KMS-11 (cell line): ENCODE measurements at regions not wholly inside any gene's neighbourhood (a gene's known extent, or its start where the extent isn't known, plus 50 kb on each side); places are given as distances from the start of the nearest gene placed in this dataset.

Source experiments
- H2AFZ ChIP-seq: fragments of 200-600 bp; sonication (generic); 2 replicates; pipeline ENCODE4 v1.6.1; 2016; ENCODE audit warnings: antibody characterized with exemption, mixed run types, low read depth
- H3K27ac ChIP-seq: fragments of 200-600 bp; sonication (generic); 2 replicates; pipeline ENCODE4 v1.6.1; 2016; ENCODE audit warnings: mild to moderate bottlenecking, mixed run types
- H3K27me3 ChIP-seq: fragments of 200-600 bp; sonication (generic); 2 replicates; pipeline ENCODE4 v1.6.1; 2017; ENCODE audit warnings: mild to moderate bottlenecking, low read depth, mixed run types, moderate library complexity; ENCODE audit not compliant: insufficient read depth
- H3K36me3 ChIP-seq: fragments of 200-600 bp; sonication (generic); 2 replicates; pipeline ENCODE4 v1.6.1; 2017; ENCODE audit warnings: mild to moderate bottlenecking, mixed run types; ENCODE audit not compliant: insufficient read depth
- H3K4me1 ChIP-seq: fragments of 200-600 bp; sonication (generic); 2 replicates; pipeline ENCODE4 v1.6.1; 2016; ENCODE audit warnings: mild to moderate bottlenecking, low read depth, mixed run types; ENCODE audit not compliant: poor library complexity, severe bottlenecking
- H3K4me2 ChIP-seq: fragments of 200-600 bp; sonication (generic); 2 replicates; pipeline ENCODE4 v1.7.0; 2016; ENCODE audit warnings: mild to moderate bottlenecking, mixed run types
- H3K4me3 ChIP-seq: fragments of 200-600 bp; sonication (generic); IDR thresholded peaks from 2 replicates; pipeline ENCODE4 v1.6.1; 2017; ENCODE audit warnings: low read depth, low read length, mixed read lengths; ENCODE audit not compliant: insufficient read depth
- H3K79me2 ChIP-seq: fragments of 200-600 bp; sonication (generic); 2 replicates; pipeline ENCODE4 v1.6.1; 2016; ENCODE audit warnings: low read depth, mixed run types; ENCODE audit not compliant: insufficient read depth
- H3K9ac ChIP-seq: fragments of 200-600 bp; sonication (generic); 2 replicates; pipeline ENCODE4 v1.6.1; 2016; ENCODE audit warnings: mild to moderate bottlenecking, mixed run types
- H4K20me1 ChIP-seq: fragments of 200-600 bp; sonication (generic); 2 replicates; pipeline ENCODE4 v1.6.1; 2016; ENCODE audit warnings: mild to moderate bottlenecking, mixed run types; ENCODE audit not compliant: insufficient read depth
- TF ChIP-seq, protein P1 (sequence below): fragments of 200-600 bp; sonication (generic); conservative IDR thresholded peaks from 2 replicates; pipeline ENCODE4 v1.6.1; 2017; ENCODE audit warnings: low read depth, mild to moderate bottlenecking, antibody characterized with exemption, low read length, moderate library complexity, mixed read lengths

GRCh38 chr17:79408251-79408650 lies 202.6 kb downstream of the RBFOX3 start:
- Histone ChIP-seq H3K4me1 (no peaks in the 10 kb centered on the region), H4K20me1 (no peaks in the 10 kb centered on the region), H2AFZ (no peak overlapping the region), H3K27me3 (peaks cover 95% of the 10 kb centered on the region), H3K4me3 (no peak overlapping the region), H3K36me3 (no peaks in the 10 kb centered on the region), H3K9ac (no peak overlapping the region), H3K79me2 (no peaks in the 10 kb centered on the region), H3K4me2 (no peak overlapping the region), H3K27ac (no peak overlapping the region)
- TF ChIP-seq, protein P1, sequence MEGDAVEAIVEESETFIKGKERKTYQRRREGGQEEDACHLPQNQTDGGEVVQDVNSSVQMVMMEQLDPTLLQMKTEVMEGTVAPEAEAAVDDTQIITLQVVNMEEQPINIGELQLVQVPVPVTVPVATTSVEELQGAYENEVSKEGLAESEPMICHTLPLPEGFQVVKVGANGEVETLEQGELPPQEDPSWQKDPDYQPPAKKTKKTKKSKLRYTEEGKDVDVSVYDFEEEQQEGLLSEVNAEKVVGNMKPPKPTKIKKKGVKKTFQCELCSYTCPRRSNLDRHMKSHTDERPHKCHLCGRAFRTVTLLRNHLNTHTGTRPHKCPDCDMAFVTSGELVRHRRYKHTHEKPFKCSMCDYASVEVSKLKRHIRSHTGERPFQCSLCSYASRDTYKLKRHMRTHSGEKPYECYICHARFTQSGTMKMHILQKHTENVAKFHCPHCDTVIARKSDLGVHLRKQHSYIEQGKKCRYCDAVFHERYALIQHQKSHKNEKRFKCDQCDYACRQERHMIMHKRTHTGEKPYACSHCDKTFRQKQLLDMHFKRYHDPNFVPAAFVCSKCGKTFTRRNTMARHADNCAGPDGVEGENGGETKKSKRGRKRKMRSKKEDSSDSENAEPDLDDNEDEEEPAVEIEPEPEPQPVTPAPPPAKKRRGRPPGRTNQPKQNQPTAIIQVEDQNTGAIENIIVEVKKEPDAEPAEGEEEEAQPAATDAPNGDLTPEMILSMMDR = no peak

- no peaks in the 10 kb centered on the region for H4K20me1 ChIP-seq
- H3K9ac ChIP-seq = no peak overlapping the region
- no peak overlapping the region for H3K4me2 ChIP-seq
Observed at GRCh38 chr17:79407385-79407784, 203.5 kb downstream of the RBFOX3 start.

DNA sequence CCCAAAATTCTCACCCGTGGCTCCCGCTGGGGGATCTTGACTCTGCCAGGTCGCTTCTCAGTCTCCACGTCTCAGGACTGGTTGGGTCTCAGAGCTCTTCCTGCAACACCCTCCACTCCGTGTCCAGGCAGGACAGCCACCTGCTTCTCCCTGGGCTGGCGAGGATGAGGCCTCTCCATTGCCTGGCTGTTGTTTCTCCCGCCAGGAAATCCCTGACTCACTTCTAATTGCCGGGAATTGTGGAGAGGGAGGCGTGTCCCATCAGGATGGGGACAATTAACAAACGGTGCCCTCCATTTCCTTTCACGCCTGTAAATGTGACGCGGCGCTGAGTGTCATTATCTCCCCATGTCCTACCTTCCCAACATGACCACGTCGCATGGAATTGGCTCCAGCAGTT lies 204.5 kb downstream of the RBFOX3 start:
- TF ChIP-seq, protein P1 = no peak
- Histone ChIP-seq H4K20me1 (no peaks in the 10 kb centered on the region), H3K4me2 (no peak overlapping the region)

More at GRCh38 chr17:79407385-79407784, 203.5 kb downstream of the RBFOX3 start:
- Histone ChIP-seq H3K27ac (no peak overlapping the region), H3K4me1 (no peaks in the 10 kb centered on the region), H3K79me2 (no peaks in the 10 kb centered on the region), H3K36me3 (no peaks in the 10 kb centered on the region), H3K27me3 (peaks cover 93% of the 10 kb centered on the region), H2AFZ (no peak overlapping the region), H3K4me3 (no peak overlapping the region)
- TF ChIP-seq, protein P1 = no peak

GRCh38 chr17:79405823-79406222 lies 205.0 kb downstream of the RBFOX3 start:
- H3K4me1 ChIP-seq = no peaks in the 10 kb centered on the region
- H3K36me3 ChIP-seq = no peaks in the 10 kb centered on the region
- no peaks in the 10 kb centered on the region for H4K20me1 ChIP-seq
- TF ChIP-seq, protein P1 = no peak
- H3K9ac ChIP-seq = no peak overlapping the region
- no peak overlapping the region for H3K4me3 ChIP-seq
- no peak overlapping the region for H3K4me2 ChIP-seq
- H3K27ac ChIP-seq = no peak overlapping the region
- H3K27me3 ChIP-seq = peaks cover 91% of the 10 kb centered on the region
- H3K79me2 ChIP-seq = no peaks in the 10 kb centered on the region
- no peak overlapping the region for H2AFZ ChIP-seq

More for the DNA sequence above, 204.5 kb downstream of the RBFOX3 start:
- peaks cover 91% of the 10 kb centered on the region for H3K27me3 ChIP-seq
- H3K36me3 ChIP-seq = no peaks in the 10 kb centered on the region
- no peaks in the 10 kb centered on the region for H3K4me1 ChIP-seq
- H3K79me2 ChIP-seq = no peaks in the 10 kb centered on the region
- H3K4me3 ChIP-seq = no peak overlapping the region
- H3K27ac ChIP-seq = no peak overlapping the region
- H3K9ac ChIP-seq = no peak overlapping the region
- H2AFZ ChIP-seq = no peak overlapping the region
